Adrenal gland (tissue), 9 donors: ENCODE measurements at regions not wholly inside any gene's neighbourhood (a gene's known extent, or its start where the extent isn't known, plus 50 kb on each side); places are given as distances from the start of the nearest gene placed in this dataset.

Experiments used
- DNase-seq, 7 donors: peaks; one replicate each; pipeline ENCODE4 v3.0.0-alpha.2; 2019 to 2020
- H3K27ac ChIP-seq, 5 donors: fragments of 200-600 bp; sonication (generic) in 4 of 5; 1 replicate in 3 of 5; 2 replicates in 2 of 5; pipeline versions ENCODE4 v1.5.1 to v1.8.0; 2016 to 2020; ENCODE audit warnings: mild to moderate bottlenecking in 1 of 5
- H3K27me3 ChIP-seq: fragments of 200-600 bp; 2 replicates; pipeline ENCODE4 v1.8.0; 2021
- H3K36me3 ChIP-seq, 2 donors: fragments of 200-600 bp; replicated peaks in 1 of 2; 1 replicate in 1 of 2; 2 replicates in 1 of 2; pipeline versions ENCODE4 v1.5.1 to v1.8.0; 2018 to 2022
- H3K4me1 ChIP-seq, 2 donors: fragments of 200-600 bp; replicated peaks in 1 of 2; 1 replicate in 1 of 2; 2 replicates in 1 of 2; pipeline versions ENCODE4 v1.5.1 to v1.8.0; 2018 to 2021
- H3K4me3 ChIP-seq, 4 donors: fragments of 200-600 bp; sonication (generic) in 3 of 4; one replicate each; pipeline ENCODE4 v1.5.1; 2016 to 2018
- H3K9me3 ChIP-seq, 3 donors: fragments of 200-600 bp; sonication (generic) in 1 of 3; replicated peaks in 1 of 3; 1 replicate in 2 of 3; 2 replicates in 1 of 3; pipeline versions ENCODE4 v1.5.1 to v1.8.0; 2016 to 2021
- CTCF ChIP-seq, 6 experiments: fragments of 450-650 bp in 4 of 6; fragments of 200-600 bp in 2 of 6; sonication (generic) in 1 of 6; IDR thresholded peaks; 1 replicate in 5 of 6; 2 replicates in 1 of 6; pipeline versions ENCODE4 v1.5.1 to v1.8.0; 2016 to 2021; ENCODE audit warnings: antibody characterized with exemption in 6 of 6, mild to moderate bottlenecking in 2 of 6, moderate library complexity in 1 of 6
- POLR2A ChIP-seq, 2 donors: fragments of 450-650 bp; IDR thresholded peaks; one replicate each; pipeline ENCODE4 v1.6.1; 2017; ENCODE audit warnings: antibody characterized with exemption in 2 of 2, mild to moderate bottlenecking in 2 of 2, moderate library complexity in 1 of 2
- WGBS, 4 donors: extraction: QIAGEN DNeasy Blood & Tissue Kit in 2 of 4; methylation state at CpG; one replicate each; pipeline versions ENCODE4 v1.1.5 to v1.1.7; 2013 to 2017; 5-methylcytosine and 5-hydroxymethylcytosine counted together
- intact Hi-C, 2 donors: fragments of 100-400 bp; cut with DNase I; formaldehyde crosslinking; loops; one replicate each; pipeline versions ENCODE4 v1.14.1 to v1.15.0; 2022 to 2023
- donor health status: healthy with polysubstance abuse.
- donor health status: Bipolar disorder and iron deficiency.
- donor health status: DM: yes; HTN: yes; CAD: no.
- donor health status: DM: no; HTN: no; CAD: no.
- donor health status: DM: no; HTN: no; CAD: no.

DNA sequence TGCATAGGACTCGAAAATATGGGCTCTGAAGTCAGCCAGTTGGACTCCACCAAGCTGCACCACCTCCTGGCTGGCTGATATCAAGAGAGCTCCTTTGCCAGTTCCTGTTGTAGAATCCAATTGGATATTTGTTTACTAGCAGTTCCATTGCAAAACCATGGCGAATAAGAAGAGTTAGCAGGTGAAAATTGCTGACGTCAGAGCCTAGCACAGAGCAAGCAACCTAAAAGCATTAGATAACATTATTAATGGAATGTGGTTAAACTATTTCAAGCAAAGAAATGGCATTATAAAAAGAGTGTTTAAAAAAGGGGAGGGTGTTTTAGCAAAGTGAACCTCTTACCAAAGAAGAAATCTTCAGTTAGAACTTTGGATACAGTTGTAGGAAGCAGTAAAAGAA is 1816.3 kb upstream of the TENM3 start:
- no peaks in the 10 kb centered on the region for H3K27me3 ChIP-seq
- intact Hi-C loops = no loop called here
- H3K4me3 ChIP-seq = no peak overlapping the region
- no peaks in the 10 kb centered on the region for H3K36me3 ChIP-seq
- H3K4me1 ChIP-seq = no peaks in the 10 kb centered on the region
- DNase-seq = no peak
- WGBS, 4 donors = 79 to 92% (median 83%) methylated on average over 3 of the region's 3 CpGs
- no peak for TF ChIP-seq POLR2A (IDR thresholded peaks at IDR 0.05)
- no peak for TF ChIP-seq CTCF (IDR thresholded peaks at IDR 0.05)
- H3K9me3 ChIP-seq = peaks cover 0 to 5% (median 0%) of the 10 kb centered on the region in 3 donors
- no peak overlapping the region for H3K27ac ChIP-seq

- DNase-seq = no peak
- Histone ChIP-seq H3K4me3 (no peak overlapping the region), H3K36me3 (no peaks in the 10 kb centered on the region), H3K27ac (no peak overlapping the region), H3K4me1 (no peaks in the 10 kb centered on the region), H3K27me3 (no peaks in the 10 kb centered on the region), H3K9me3 (peaks cover 0 to 5% (median 0%) of the 10 kb centered on the region in 3 donors)
- TF ChIP-seq CTCF (IDR thresholded peaks at IDR 0.05) (no peak), POLR2A (IDR thresholded peaks at IDR 0.05) (no peak)
- intact Hi-C loops = no loop called here
- WGBS, 4 donors = 65 to 87% (median 73%) methylated on average over 7 of the region's 7 CpGs
Measured at GRCh38 chr4:180430283-180430682, 1812.9 kb upstream of the TENM3 start.

DNA sequence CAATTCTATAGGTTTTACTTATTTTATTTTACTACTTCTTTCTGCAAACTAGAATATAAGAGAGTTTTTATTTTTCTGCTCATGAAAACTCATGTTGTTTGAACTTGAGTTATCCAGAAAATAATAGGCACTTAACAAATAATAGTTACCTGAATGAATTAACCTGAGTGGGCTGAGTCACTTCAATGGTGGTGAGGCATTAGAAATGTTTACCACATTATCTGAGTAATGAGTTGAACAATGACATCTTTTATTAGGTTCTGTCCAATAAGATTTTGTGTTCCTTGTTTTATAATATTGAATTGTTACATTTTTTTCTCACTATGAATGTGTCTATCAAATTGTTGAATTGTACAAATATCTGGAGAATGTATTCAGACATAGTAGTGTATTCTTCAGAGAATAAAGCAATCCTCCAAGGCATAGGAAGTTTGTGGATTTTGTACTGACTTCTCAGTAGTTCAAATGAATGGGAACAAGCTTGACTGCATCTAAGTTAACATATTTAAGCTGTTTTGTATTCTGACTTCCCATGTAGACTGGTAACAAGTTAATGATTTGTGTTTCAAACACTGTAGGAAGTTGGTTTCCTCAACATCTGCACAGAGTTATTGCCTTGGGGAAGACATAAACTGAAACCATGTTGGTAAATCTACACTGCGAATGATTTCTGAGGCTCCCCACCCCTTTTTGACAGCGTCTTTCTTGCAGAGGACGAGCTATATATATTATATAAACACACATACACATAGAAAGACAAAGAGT is 1808.9 kb upstream of the TENM3 start:
- intact Hi-C loops = no loop called here
- no peaks in the 10 kb centered on the region for H3K4me1 ChIP-seq
- DNase-seq = no peak
- 55 to 63% (median 61%) methylated on average over 3 of the region's 3 CpGs for WGBS, 4 donors
- no peaks in the 10 kb centered on the region for H3K27me3 ChIP-seq
- TF ChIP-seq CTCF (IDR thresholded peaks at IDR 0.05) = no peak
- TF ChIP-seq POLR2A (IDR thresholded peaks at IDR 0.05) = no peak
- no peak overlapping the region for H3K4me3 ChIP-seq
- H3K36me3 ChIP-seq = no peaks in the 10 kb centered on the region
- H3K27ac ChIP-seq = no peak overlapping the region
- H3K9me3 ChIP-seq = no peaks in the 10 kb centered on the region

DNA sequence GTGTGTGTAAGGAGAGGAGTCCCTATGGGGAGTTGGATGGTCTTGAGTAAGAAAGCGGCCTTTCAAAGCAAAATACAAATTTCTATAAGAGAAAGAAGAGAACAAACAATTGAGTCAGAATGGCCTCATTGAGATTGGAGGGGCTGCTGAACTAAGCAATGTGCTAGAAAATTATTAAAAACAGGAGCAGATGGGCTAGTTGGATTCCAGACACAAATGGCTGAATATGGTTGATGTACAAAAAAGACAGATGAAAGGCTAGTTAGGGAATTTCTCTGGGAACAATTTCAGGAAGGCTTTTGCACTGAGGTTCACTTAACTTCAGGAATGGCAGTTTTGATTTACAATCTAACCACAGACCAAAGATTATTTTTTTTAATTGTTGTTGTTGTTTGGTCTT is 1806.8 kb upstream of the TENM3 start:
- no peak for TF ChIP-seq CTCF (IDR thresholded peaks at IDR 0.05)
- no peak for TF ChIP-seq POLR2A (IDR thresholded peaks at IDR 0.05)
- Histone ChIP-seq H3K4me3 (no peak overlapping the region), H3K36me3 (no peaks in the 10 kb centered on the region), H3K27me3 (no peaks in the 10 kb centered on the region), H3K9me3 (no peaks in the 10 kb centered on the region), H3K27ac (no peak overlapping the region), H3K4me1 (no peaks in the 10 kb centered on the region)
- 93 to 100% (median 96%) methylated on average over 1 of the region's 1 CpG for WGBS, 4 donors
- intact Hi-C loops = no loop called here
- no peak for DNase-seq
